Psoas muscle (tissue), 7 donors: ENCODE measurements at regions not wholly inside any gene's neighbourhood (a gene's known extent, or its start where the extent isn't known, plus 50 kb on each side); places are given as distances from the start of the nearest gene placed in this dataset.

Experiments
- ATAC-seq, 4 donors: fragments of 200-7000 bp; cut with Tn5 transposase; one replicate each; pipeline ENCODE4 v1.9.1; 2020; ENCODE audit warnings: moderate library complexity in 3 of 4, mild to moderate bottlenecking in 2 of 4
- DNase-seq, 2 donors: peaks; one replicate each; pipeline ENCODE4 v3.0.0-alpha.2; 2020
- H3K27ac ChIP-seq: fragments of 200-600 bp; one replicate; pipeline ENCODE4 v1.8.0; 2022
- H3K27me3 ChIP-seq, 3 donors: fragments of 200-600 bp in 1 of 3; one replicate each; pipeline versions ENCODE4 v1.6.1 to v1.8.0; 2013 to 2022; ENCODE audit warnings: low read length in 2 of 3, mild to moderate bottlenecking in 2 of 3, moderate library complexity in 1 of 3; ENCODE audit not compliant: insufficient read depth in 3 of 3
- H3K36me3 ChIP-seq, 2 donors: fragments of 200-600 bp in 1 of 2; one replicate each; pipeline versions ENCODE4 v1.6.1 to v1.8.0; 2013 to 2022; ENCODE audit warnings: low read depth in 1 of 2, mild to moderate bottlenecking in 1 of 2, moderate library complexity in 1 of 2; ENCODE audit not compliant: insufficient read depth in 1 of 2
- H3K4me1 ChIP-seq: fragments of 200-600 bp; one replicate; pipeline ENCODE4 v1.8.0; 2022
- H3K4me3 ChIP-seq: fragments of 200-600 bp; one replicate; pipeline ENCODE4 v1.8.0; 2022; ENCODE audit warnings: mild to moderate bottlenecking
- H3K9me3 ChIP-seq: fragments of 200-600 bp; one replicate; pipeline ENCODE4 v1.8.0; 2022
- WGBS, 3 donors: extraction: QIAGEN DNeasy Blood & Tissue Kit; methylation state at CpG; one replicate each; pipeline versions ENCODE4 v1.1.6 to v1.1.7; 2013; 5-methylcytosine and 5-hydroxymethylcytosine counted together
- intact Hi-C, 2 donors: fragments of 100-400 bp; cut with DNase I; formaldehyde crosslinking; loops; one replicate each; pipeline versions ENCODE4 v1.11.0 to v1.14.2; 2022
- TF ChIP-seq, protein P1 (sequence below): fragments of 200-600 bp; IDR thresholded peaks from one replicate; pipeline ENCODE4 v1.8.0; 2022; ENCODE audit warnings: antibody characterized with exemption
- donor health status: healthy with polysubstance abuse.
- donor health status: DM: no; HTN: no; CAD: no; lungs with moderate emphysema.
- donor health status: Bipolar disorder and iron deficiency.
- donor health status: healthy.
- donor health status: DM: yes; HTN: yes; CAD: no.
- donor health status: DM: no; HTN: no; CAD: no.
- donor health status: DM: yes; HTN: yes; CAD: no.

- peak overlapping the region; percentile 76 for H3K27ac ChIP-seq
- no peaks in the 10 kb centered on the region for H3K27me3 ChIP-seq
- intact Hi-C loops = loop anchor here (2.0 to 5.0 kb wide), 2 partner anchors 36 kb away; no protein-coding TSS in a partner anchor
Observed at GRCh38 chr15:70160803-70161565, 63.3 kb upstream of the TLE3 start.

DNA sequence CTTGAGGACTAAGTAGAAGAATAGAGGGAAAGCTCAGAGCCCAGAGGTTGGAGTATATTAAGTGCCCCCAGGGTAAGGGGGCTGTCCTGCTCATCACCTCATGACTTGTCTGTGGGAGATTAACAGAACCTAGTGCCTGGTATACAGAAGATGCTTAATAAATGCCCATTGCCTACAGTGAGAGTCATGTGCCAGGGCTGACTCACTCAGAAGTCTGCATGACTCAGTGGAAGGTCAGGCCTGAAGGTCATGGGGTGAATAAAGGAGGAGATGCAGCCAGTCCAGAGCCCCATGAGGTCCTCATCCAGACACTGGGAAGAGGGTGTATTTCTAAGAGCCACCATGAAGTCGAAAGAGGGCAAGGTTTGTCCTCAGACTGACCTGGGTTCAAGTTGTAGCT lies 62.5 kb upstream of the TLE3 start:
- H3K9me3 ChIP-seq = no peaks in the 10 kb centered on the region
- 44 to 56% (median 47%) methylated on average over 1 of the region's 1 CpG for WGBS, 3 donors
- H3K36me3 ChIP-seq = no peaks in the 10 kb centered on the region
- DNase-seq (no peak), ATAC-seq (peak; percentile 20 to 56 (median 26))
- peaks cover 55% of the 10 kb centered on the region for H3K4me1 ChIP-seq
- TF ChIP-seq, protein P1, sequence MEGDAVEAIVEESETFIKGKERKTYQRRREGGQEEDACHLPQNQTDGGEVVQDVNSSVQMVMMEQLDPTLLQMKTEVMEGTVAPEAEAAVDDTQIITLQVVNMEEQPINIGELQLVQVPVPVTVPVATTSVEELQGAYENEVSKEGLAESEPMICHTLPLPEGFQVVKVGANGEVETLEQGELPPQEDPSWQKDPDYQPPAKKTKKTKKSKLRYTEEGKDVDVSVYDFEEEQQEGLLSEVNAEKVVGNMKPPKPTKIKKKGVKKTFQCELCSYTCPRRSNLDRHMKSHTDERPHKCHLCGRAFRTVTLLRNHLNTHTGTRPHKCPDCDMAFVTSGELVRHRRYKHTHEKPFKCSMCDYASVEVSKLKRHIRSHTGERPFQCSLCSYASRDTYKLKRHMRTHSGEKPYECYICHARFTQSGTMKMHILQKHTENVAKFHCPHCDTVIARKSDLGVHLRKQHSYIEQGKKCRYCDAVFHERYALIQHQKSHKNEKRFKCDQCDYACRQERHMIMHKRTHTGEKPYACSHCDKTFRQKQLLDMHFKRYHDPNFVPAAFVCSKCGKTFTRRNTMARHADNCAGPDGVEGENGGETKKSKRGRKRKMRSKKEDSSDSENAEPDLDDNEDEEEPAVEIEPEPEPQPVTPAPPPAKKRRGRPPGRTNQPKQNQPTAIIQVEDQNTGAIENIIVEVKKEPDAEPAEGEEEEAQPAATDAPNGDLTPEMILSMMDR = no peak
- peak overlapping the region; percentile 76 for H3K27ac ChIP-seq
- no peak overlapping the region for H3K4me3 ChIP-seq
- intact Hi-C loops = loop anchor here (2.0 to 5.0 kb wide), 2 partner anchors 37 kb away; no protein-coding TSS in a partner anchor
- no peaks in the 10 kb centered on the region for H3K27me3 ChIP-seq

More at GRCh38 chr15:70160803-70161565, 63.3 kb upstream of the TLE3 start:
- H3K4me3 ChIP-seq = no peak overlapping the region
- peaks cover 55% of the 10 kb centered on the region for H3K4me1 ChIP-seq
- ATAC-seq (peak; percentile 65 to 71 (median 68)), DNase-seq (peak; percentile 47 to 80)
- TF ChIP-seq, protein P1 = no peak
- no peaks in the 10 kb centered on the region for H3K36me3 ChIP-seq
- H3K9me3 ChIP-seq = no peaks in the 10 kb centered on the region
- WGBS, 3 donors = 41 to 56% (median 45%) methylated on average over 19 of the region's 19 CpGs

GRCh38 chr15:70159713-70160009 lies 61.9 kb upstream of the TLE3 start:
- TF ChIP-seq, protein P1 = no peak
- Histone ChIP-seq H3K4me3 (no peak overlapping the region), H3K36me3 (no peaks in the 10 kb centered on the region), H3K9me3 (no peaks in the 10 kb centered on the region), H3K27me3 (no peaks in the 10 kb centered on the region), H3K4me1 (peaks cover 51% of the 10 kb centered on the region), H3K27ac (no peak overlapping the region)
- ATAC-seq = peak in 2 of 4 donors; percentile 22 to 56
- 58 to 84% (median 61%) methylated on average over 2 of the region's 2 CpGs for WGBS, 3 donors
- intact Hi-C loops = loop anchor here (2.0 to 5.0 kb wide), 3 partner anchors 37 to 57 kb away; no protein-coding TSS in a partner anchor
- DNase-seq = peak in 1 of 2 donors; percentile 73

- intact Hi-C loops = loop anchor here in 1 of 2 donors (5.0 kb wide), 1 partner anchor 57 kb away; no protein-coding TSS in a partner anchor
- H3K4me1 ChIP-seq = peaks cover 47% of the 10 kb centered on the region
- no peak overlapping the region for H3K27ac ChIP-seq
- 86 to 93% (median 90%) methylated on average over 9 of the region's 9 CpGs for WGBS, 3 donors
- ATAC-seq = no peak
- H3K36me3 ChIP-seq = no peaks in the 10 kb centered on the region
- TF ChIP-seq, protein P1 = no peak
- no peak overlapping the region for H3K4me3 ChIP-seq
- DNase-seq = no peak
- no peaks in the 10 kb centered on the region for H3K9me3 ChIP-seq
- H3K27me3 ChIP-seq = no peaks in the 10 kb centered on the region
Observed at GRCh38 chr15:70159001-70159712, 61.4 kb upstream of the TLE3 start.
